Cardiac fibroblast (primary cell): ENCODE measurements at regions not wholly inside any gene's neighbourhood (a gene's known extent, or its start where the extent isn't known, plus 50 kb on each side); places are given as distances from the start of the nearest gene placed in this dataset.

Experiments
- DNase-seq, 2 donors: peaks; one replicate each; pipeline versions ENCODE4 v3.0.0 to v3.0.0-alpha.2; 2010; ENCODE audit warnings: low read depth in 2 of 2
- H3K4me3 ChIP-seq, 2 donors: replicated peaks in 1 of 2; 1 replicate in 1 of 2; 2 replicates in 1 of 2; pipeline ENCODE4 v1.5.1; 2011; ENCODE audit warnings: low read depth in 2 of 2, low read length in 2 of 2, mild to moderate bottlenecking in 2 of 2, moderate library complexity in 1 of 2
- TF ChIP-seq, protein P1 (sequence below): IDR thresholded peaks from one replicate; pipeline ENCODE4 v1.5.1; 2011; ENCODE audit warnings: low read depth, mild to moderate bottlenecking, low read length, inconsistent platforms

DNA sequence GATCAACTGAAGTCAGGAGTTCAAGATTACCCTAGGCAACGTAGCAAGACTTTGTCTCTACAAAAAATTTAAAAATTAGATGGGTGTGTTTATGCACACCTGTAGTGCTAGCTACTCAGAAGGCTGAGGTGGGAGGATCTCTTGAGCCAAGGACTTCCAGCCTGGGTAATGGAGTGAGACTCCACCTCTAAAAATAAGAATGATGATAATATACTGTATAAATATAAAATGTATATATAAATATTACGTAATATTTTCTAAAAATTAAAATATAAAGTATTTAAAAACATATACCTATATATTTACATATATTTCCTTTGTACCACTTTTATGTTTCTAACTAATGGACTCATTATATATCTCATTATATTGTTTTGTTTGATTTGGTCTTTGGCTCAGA lies 409.5 kb upstream of the REG3G start:
- no peak overlapping the region for H3K4me3 ChIP-seq
- TF ChIP-seq, protein P1, sequence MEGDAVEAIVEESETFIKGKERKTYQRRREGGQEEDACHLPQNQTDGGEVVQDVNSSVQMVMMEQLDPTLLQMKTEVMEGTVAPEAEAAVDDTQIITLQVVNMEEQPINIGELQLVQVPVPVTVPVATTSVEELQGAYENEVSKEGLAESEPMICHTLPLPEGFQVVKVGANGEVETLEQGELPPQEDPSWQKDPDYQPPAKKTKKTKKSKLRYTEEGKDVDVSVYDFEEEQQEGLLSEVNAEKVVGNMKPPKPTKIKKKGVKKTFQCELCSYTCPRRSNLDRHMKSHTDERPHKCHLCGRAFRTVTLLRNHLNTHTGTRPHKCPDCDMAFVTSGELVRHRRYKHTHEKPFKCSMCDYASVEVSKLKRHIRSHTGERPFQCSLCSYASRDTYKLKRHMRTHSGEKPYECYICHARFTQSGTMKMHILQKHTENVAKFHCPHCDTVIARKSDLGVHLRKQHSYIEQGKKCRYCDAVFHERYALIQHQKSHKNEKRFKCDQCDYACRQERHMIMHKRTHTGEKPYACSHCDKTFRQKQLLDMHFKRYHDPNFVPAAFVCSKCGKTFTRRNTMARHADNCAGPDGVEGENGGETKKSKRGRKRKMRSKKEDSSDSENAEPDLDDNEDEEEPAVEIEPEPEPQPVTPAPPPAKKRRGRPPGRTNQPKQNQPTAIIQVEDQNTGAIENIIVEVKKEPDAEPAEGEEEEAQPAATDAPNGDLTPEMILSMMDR, result no peak
- no peak for DNase-seq

DNA sequence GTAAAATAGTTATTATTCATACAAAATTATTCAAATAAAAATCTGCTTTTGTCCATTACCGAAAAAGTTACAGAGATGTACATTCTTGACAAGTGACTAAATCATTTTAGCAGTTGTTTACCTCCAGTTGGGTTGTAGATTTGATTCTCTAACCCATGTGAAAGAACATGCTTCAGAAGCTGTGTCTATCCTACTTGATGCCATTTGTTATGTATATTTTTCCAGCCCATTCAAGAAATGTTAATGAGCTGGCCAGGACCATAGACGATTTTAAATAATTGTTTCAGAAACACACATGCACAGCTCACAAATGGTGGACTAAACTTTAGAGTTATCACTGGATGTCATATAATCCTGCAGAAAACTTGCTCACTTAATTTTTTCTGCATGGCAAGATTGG lies 391.1 kb upstream of the REG3G start:
- H3K4me3 ChIP-seq, result no peak overlapping the region
- no peak for DNase-seq
- TF ChIP-seq, protein P1, result no peak

DNA sequence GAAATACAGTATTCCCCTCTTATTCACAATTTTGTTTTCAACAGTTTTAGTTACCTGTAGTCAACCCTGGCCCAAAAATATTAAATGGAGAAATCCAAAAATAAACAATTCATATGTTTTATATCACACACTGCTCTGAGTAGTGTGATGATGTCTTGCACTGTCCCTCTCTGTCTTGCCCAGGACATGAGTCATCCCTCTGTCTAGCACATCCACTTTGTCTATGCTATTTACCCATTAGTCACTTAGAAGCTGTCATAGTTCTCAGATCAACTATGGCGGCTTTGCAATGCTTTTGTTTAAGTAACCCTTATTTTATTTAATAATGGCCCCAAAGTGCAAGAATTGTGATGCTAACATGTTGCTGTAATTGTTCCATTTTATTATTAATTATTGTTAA lies 380.6 kb upstream of the REG3G start:
- TF ChIP-seq, protein P1, result no peak
- no peak for DNase-seq
- no peak overlapping the region for H3K4me3 ChIP-seq

DNA sequence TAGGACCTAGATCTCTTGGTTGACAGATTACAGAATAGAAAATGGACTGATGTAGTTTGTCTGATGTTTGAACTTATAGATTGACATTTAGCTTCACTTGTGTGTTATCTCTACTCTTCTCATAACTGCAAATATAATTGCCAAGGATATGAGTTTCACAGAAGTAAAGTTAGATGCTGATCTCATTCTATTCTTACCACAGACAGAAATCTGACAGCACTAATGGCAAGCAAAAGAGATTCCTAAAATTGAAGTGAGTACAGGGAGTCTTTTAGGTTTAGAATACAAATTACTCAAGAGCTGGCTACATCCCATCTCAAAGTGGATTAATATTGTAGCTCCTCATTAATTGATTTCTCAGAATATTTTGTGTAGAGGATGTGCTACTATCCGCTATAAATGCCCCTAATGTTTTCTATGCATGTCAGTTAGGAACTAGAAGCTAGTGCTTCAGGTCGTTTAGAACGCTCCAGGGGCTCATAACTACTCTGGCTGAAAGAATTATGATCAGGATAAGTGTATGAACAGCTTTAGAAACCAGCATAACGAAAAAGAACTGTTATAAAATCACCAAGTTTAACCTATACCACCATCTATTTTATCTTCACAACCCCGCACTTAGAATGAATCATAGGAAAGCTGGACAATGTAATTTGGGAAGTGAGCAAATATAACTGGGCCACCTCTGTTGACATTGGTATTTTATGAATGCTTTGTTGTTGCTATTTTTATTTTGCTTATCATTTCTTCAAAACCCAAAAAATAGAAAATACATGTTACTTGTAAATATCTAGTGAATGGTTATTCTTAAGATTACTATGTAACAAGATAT lies 378.8 kb upstream of the REG3G start:
- DNase-seq, result no peak
- TF ChIP-seq, protein P1, result no peak

DNA sequence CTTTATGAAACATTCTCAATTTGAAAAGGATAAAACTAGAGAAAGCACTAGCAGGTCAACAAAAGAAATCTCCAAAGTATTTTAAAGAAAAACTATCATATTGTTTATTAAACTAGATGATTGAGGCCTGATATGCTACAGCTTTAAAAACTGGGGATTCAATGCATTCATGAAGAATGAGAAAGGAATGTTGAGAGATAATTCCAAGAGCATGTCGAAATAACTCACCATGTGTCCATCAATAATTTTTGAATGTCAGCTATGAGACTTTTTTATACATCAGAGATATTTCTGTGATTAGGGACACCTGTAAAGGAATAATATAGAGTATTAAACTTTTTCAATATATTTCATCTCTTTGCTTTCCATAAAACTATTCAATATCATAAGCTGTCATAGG lies 376.9 kb upstream of the REG3G start:
- DNase-seq, result no peak
- H3K4me3 ChIP-seq, result no peak overlapping the region
- TF ChIP-seq, protein P1, result no peak

More for the DNA sequence above, 378.8 kb upstream of the REG3G start:
- H3K4me3 ChIP-seq, result no peak overlapping the region

DNA sequence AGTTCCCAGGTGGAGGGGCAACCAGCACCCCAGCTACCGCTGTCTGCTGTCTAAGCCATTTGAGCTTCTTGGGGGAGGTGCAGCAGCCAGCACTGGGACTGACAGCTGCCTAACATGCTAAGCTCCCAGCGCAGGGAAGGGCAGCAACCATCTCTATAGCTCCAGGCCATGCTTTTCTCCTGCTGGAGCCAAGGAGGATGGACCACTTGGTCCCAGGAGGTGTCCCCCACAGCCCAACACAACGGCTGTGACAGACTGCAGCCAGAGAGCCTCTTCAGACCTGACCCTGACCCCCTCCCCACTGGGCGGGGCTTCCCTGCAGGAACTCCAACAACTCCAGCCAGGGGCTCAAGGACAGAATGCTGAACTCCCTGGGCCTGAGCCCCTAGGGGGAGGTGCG lies 370.6 kb upstream of the REG3G start:
- no peak overlapping the region for H3K4me3 ChIP-seq
- no peak for DNase-seq
- TF ChIP-seq, protein P1, result no peak
